ENCODE measurements at regions not wholly inside any gene's neighbourhood (a gene's known extent, or its start where the extent isn't known, plus 50 kb on each side); places are given as distances from the start of the nearest gene placed in this dataset.
A peak's percentile ranks its signal among the peaks of the same experiment; 100 is the strongest.
"Not testable (repeated sequence)": the region's sequence is repeated elsewhere in the genome, so short reads cannot be mapped to it uniquely, and the experiment has no call there.

DNA sequence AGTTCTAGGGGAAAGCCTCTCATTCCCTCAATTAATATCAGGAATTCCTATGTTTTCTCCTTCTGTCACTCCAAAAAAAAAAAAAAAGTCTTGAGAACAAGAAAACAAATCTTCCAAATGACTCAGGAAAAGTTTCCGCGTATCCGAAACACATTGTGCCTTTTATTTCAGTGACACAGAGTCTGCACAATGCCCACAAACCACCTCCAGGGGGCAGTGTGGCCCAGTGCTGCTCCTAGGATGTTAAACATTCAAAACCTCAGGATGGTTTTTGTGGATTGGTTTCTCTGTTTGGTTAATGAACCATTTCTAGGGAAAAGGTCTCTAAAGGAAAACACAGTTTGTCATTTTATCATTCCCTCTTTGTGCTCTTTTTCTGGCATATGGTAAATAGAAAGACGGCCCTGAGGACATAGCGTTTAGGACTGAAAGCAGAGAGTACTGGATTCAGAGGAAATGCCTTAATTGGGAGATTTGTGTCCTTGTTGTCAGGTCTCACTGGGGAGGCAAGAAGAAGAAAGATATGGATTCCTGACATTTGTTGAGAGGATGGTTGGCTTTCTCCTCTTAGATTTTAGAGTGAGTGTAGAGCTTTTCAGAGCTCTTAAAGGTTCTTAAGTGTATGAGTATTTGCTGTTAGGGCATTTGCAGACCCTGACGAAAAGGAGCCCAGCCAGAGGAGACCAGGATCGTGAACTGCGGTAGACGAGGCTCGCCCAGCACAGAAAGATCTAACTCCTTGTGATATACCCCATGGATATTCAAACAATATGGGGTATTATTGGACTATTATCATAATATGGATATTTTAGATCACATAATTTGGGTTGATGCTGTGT lies 65.7 kb upstream of the MAP9 start:
- DNase-seq: peak; percentile 12 to 27

DNA sequence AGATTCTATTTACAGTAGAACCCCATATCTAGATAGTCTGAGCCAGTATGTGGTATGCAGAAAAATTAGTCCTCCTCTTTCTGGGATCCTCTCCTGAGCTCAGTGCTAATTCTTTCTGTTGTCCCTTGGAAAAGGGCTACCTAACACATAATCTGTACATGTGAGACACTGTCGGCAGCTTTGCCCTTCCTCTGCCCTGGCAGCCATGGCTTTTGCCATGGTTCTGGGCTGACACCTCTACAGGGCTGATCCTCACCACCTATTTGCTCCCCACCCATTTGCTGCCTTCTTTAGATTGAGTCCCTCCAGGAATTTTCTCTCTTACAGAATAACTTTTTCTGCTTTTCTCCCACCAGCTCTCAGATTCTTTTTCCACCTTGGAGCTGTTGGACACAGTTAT lies 64.7 kb upstream of the MAP9 start:
- DNase-seq: no peak

DNA sequence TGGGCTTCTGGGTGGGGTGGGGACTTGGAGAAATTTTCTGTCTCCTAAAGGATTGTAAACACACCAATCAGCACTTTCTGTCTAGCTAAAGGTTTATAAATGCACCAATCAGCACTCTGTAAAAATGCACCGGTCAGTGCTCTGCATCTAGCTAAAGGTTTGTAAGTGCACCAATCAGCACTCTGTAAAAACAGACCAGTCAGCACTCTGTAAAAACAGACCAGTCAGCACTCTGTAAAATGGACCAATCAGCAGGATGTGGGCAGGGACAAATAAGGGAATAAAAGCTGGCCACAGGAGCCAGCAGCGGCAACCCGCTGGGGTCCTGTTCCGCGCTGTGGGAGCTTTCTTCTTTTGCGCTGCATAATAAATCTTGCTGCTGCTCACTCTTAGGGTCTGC lies 63.0 kb upstream of the MAP9 start:
- DNase-seq: not testable (repeated sequence)

DNA sequence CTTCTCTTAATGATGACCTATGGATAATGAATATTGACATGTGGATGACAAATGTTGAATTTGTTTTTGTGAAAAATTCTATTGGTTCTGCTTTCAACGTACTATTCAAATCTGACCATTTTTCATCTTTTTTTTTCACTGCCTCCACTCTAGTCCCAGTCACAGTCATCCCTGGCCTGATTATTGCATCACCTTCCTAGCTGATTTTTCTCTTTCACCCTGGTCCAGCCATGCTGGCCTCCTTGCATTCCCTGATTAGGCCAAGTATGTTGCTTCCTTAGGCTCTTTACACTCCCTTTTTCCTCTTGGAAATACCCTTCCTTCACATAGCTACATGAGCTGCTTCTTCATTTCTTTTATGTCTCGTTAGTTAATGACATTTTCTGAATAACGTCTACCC lies 58.1 kb upstream of the MAP9 start:
- DNase-seq: no peak

DNA sequence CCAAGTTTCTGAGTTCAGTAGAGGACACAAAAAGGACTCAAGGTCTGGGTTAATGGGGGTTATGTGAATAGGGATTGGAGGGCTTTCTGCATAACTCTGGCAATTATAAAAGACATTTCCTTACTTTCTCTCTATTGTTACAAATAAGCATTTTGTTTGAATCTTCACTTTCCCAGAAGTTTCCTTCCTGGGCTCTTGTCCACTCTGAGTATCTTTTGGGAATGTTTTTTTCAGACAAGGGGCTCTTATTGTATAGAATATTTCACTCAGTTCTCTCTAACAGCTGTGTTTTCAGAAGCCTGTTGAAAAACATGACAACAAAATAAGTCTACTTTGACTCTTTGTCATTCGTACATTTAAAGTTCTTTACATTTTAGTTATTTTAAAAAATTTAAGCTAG lies 57.6 kb upstream of the MAP9 start:
- no peak for DNase-seq

DNA sequence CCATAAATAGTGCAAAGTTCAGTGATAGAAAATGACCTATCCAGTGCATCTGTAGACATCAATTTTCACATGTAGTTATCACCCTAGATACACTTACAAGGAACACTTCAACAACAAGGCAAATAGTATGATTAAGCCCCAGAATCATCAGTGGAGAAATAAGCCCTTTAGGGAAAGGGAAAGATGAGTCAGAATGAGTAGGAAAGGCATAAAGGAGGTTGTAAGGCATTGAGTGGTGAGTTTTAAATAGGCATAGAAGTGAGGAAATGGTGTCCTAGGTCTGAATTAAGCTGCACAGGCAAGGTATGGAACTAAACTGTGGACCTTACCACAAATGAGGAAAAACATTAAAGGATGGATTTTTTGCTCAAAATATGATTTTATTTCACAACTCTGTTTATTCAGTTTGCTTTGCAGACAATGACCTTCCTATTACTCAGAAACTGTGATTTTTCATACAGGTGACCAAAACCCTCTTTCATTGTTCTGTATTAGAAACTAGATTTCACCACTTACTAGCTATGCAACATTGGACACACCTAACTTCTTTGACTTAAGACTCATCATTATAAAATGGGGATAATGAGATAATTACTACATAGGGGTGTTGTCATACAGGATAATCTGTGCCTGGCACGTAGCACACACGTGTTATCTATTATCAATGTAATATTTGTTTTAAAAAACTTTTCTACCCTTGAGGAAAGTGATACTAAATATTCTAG lies 57.0 kb upstream of the MAP9 start:
- DNase-seq: no peak

DNA sequence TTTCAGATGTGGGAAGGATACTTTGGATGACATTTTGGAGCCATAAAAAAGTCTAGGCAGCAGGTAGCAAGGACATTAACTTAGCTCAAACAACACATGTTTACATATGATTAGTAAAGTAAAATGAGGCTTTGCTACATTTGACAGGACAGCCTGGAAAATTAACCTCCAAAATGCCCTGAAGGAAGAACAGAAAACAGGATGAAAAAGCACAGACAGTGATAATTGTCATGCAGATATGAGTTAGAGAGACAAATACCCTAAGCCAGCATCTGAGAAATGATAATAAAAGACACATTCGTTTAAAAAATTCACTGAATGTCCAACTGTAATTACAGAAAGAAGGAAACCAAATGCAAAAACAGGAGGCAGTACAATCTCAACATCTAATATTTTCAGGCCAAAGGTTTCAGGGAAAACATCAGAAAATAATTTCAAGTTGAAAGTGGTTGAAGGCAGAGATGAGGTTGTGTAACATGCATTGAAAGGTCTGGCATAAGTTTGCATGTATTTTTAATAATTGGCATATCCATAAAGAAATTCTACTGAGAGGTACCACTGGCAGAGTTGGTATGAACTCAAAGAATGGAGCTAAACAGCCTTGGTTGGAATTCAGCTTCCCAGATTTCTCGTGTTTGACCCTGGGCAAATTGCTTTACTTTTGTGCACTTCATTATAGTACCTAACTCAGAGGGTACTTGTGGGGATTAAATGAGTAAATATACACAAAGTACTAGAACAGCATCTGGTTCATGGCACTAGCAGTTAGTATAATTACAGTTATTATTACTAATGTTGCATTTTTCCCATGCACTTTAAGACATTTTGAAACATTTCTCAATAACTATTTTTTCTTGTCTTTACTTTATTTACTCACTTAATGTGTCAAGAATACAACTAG lies 54.4 kb upstream of the MAP9 start:
- DNase-seq: no peak

DNA sequence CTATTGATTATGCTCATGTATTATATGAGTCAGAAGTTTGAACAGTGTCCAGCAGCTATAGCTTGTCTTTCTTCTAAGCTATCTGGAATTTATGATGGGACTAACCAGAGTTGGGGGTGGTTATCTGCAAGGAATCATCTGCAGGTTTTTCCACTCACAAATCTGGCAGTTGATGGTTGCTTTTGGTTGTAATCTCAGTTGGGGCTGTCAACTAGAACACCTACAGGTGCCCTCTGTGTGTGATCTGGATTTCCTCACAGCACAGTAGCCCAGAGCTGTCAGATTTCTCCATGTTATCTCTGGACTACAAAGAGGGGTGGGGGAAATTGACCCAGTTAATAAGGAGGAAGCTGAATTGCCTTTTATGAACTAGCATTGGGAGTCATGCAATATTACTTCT lies 51.4 kb upstream of the MAP9 start:
- DNase-seq: no peak

DNA sequence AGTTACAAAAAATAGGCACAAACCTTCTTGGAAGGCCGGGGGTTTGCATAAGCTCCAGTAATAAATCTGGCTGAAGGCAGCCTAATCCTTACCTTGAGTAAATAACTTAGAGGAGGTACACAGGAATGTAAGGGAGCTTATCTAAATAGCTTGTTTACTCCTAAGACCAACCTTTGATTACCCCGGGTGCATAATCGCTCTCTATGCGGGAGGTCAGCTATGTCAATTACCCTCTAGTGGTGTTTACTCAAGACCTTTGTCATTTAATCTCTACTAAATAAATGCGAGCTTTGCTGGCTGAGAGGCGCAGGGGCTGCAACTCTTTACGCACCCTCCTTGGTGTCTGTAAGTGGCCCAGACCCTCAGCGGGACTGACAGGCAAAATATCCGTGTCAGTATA lies 50.2 kb upstream of the MAP9 start:
- DNase-seq: no peak

Measured in SHP77 (cell line).